Panc1 (cell line): ENCODE measurements at regions not wholly inside any gene's neighbourhood (a gene's known extent, or its start where the extent isn't known, plus 50 kb on each side); places are given as distances from the start of the nearest gene placed in this dataset.

Experiments
- ATAC-seq: fragments of 200-7000 bp; cut with Tn5 transposase; 2 replicates; pipeline ENCODE4 v1.9.1; 2020; ENCODE audit warnings: mild to moderate bottlenecking, moderate library complexity
- BruUV-seq: library from RNA; stranded (reverse); fragments of 400-500 nt; replicated peaks from 2 replicates; lab custom pipeline; 2021; lab: Mats Ljungman, UMichigan
- CTCF ChIA-PET: fragments of 300-600 bp; sonication (Branson Sonifier 250); formaldehyde crosslinking; loops from one replicate; lab custom pipeline; 2022; ENCODE audit warnings: antibody characterized with exemption; lab: Charles Lee
- POLR2A ChIA-PET: fragments of 300-600 bp; sonication (Branson Sonifier 250); formaldehyde crosslinking; loops from one replicate; lab custom pipeline; 2022; ENCODE audit warnings: antibody characterized with exemption; lab: Charles Lee
- DNase-seq: peaks from one replicate; pipeline ENCODE4 v3.0.0-alpha.2; 2010; ENCODE audit warnings: low read depth, low spot score
- H3K27ac ChIP-seq: 2 replicates; pipeline ENCODE4 v1.5.1; 2011; ENCODE audit warnings: mild to moderate bottlenecking, low read length, inconsistent platforms
- H3K27me3 ChIP-seq: fragments of 200-500 bp; sonication (Bioruptor generic); 2 replicates; pipeline ENCODE4 v1.6.0; 2014; ENCODE audit warnings: low read length, inconsistent platforms; ENCODE audit not compliant: control insufficient read depth, insufficient read depth
- H3K36me3 ChIP-seq: fragments of 200-500 bp; sonication (Bioruptor generic); 2 replicates; pipeline ENCODE4 v1.5.1; 2014; ENCODE audit warnings: inconsistent platforms, mild to moderate bottlenecking, low read length, moderate library complexity; ENCODE audit not compliant: control insufficient read depth, insufficient read depth
- H3K4me1 ChIP-seq: 2 replicates; pipeline ENCODE4 v1.5.1; 2011; ENCODE audit warnings: inconsistent platforms, mild to moderate bottlenecking, low read length, moderate library complexity; ENCODE audit not compliant: control insufficient read depth, insufficient read depth
- H3K4me3 ChIP-seq, 2 experiments: 2 replicates each; pipeline ENCODE4 v1.5.1; 2011 to 2012; ENCODE audit warnings: low read depth in 2 of 2, low read length in 2 of 2, mild to moderate bottlenecking in 2 of 2, inconsistent platforms in 1 of 2, moderate library complexity in 1 of 2
- H3K9me3 ChIP-seq: fragments of 200-500 bp; sonication (Bioruptor generic); 2 replicates; pipeline ENCODE4 v1.5.1; 2014; ENCODE audit warnings: low read depth, mild to moderate bottlenecking, inconsistent platforms, low read length, moderate library complexity; ENCODE audit not compliant: control insufficient read depth, insufficient read depth
- CTCF ChIP-seq: fragments of 450-650 bp; IDR thresholded peaks from 2 replicates; pipeline ENCODE4 v1.5.1; 2017; ENCODE audit warnings: mild to moderate bottlenecking
- POLR2AphosphoS5 ChIP-seq: IDR thresholded peaks from 2 replicates; pipeline ENCODE4 v1.6.1; 2012; ENCODE audit warnings: mild to moderate bottlenecking, low read depth, low read length, moderate library complexity
- REST ChIP-seq, 2 experiments: IDR thresholded peaks; 2 replicates each; pipeline ENCODE4 v1.6.1; 2011 to 2012; ENCODE audit warnings: low read depth in 2 of 2, control low read depth in 1 of 2, low read length in 1 of 2, mild to moderate bottlenecking in 1 of 2, moderate library complexity in 1 of 2; ENCODE audit not compliant: insufficient read depth in 1 of 2
- SIN3A ChIP-seq: IDR thresholded peaks from 2 replicates; pipeline ENCODE4 v1.6.1; 2012; ENCODE audit warnings: low read depth, mild to moderate bottlenecking, low read length, moderate library complexity, borderline replicate concordance; ENCODE audit not compliant: insufficient read depth
- TCF7L2 ChIP-seq: IDR thresholded peaks from 2 replicates; pipeline ENCODE4 v1.6.1; 2011; ENCODE audit warnings: mild to moderate bottlenecking, low read depth, low read length, inconsistent platforms
- in situ Hi-C: cut with HindIII; loops from 2 replicates; pipeline ENCODE4 v1.10.0; 2016; ENCODE audit warnings: low sequenced_read_pairs, low pct_unique_long_range_greater_than_20kb
- intact Hi-C: fragments of 100-400 bp; cut with micrococcal nuclease; formaldehyde crosslinking; loops from one replicate; pipeline ENCODE4 v1.10.0; 2022; ENCODE audit not compliant: unreplicated experiment

DNA sequence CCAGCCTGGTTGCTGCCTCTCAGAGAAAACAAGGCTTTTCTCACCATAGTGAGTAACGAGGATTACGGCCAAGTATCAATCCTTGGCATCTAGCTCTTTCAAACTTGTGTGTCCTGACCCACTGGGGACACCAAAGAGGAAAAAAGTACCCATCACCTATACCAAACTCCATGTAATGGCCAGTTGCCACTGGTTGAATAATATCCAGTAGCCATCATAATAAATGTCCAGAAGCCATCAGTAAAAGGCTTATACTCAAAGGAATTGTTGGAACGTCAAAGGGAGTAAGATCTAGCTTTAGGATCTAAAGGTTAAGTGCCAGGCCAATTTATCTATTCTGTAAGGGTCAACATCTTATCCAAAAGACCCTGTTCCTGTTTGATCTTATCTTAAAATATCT, 91.1 kb downstream of the PTPRS start:
- H3K36me3 ChIP-seq, result no peaks in the 10 kb centered on the region
- BruUV-seq, result no TSS peak
- no peaks in the 10 kb centered on the region for H3K9me3 ChIP-seq
- no peak overlapping the region for H3K4me3 ChIP-seq
- H3K27me3 ChIP-seq, result no peaks in the 10 kb centered on the region
- ATAC-seq (no peak), DNase-seq (no peak)
- POLR2A ChIA-PET, result no interaction called here
- H3K27ac ChIP-seq, result no peak overlapping the region
- in situ Hi-C loops (no loop called here), intact Hi-C loops (no loop called here)
- TF ChIP-seq POLR2AphosphoS5, result no peak
- no peak for TF ChIP-seq SIN3A
- no peak for TF ChIP-seq TCF7L2
- no peak for TF ChIP-seq REST (IDR thresholded peaks at IDR 0.05; ENCODE audit: insufficient read depth in 1 of 2, low read depth in 2 of 2, low read length in 1 of 2)
- TF ChIP-seq CTCF, result no peak
- CTCF ChIA-PET, result no interaction called here
- no peaks in the 10 kb centered on the region for H3K4me1 ChIP-seq

DNA sequence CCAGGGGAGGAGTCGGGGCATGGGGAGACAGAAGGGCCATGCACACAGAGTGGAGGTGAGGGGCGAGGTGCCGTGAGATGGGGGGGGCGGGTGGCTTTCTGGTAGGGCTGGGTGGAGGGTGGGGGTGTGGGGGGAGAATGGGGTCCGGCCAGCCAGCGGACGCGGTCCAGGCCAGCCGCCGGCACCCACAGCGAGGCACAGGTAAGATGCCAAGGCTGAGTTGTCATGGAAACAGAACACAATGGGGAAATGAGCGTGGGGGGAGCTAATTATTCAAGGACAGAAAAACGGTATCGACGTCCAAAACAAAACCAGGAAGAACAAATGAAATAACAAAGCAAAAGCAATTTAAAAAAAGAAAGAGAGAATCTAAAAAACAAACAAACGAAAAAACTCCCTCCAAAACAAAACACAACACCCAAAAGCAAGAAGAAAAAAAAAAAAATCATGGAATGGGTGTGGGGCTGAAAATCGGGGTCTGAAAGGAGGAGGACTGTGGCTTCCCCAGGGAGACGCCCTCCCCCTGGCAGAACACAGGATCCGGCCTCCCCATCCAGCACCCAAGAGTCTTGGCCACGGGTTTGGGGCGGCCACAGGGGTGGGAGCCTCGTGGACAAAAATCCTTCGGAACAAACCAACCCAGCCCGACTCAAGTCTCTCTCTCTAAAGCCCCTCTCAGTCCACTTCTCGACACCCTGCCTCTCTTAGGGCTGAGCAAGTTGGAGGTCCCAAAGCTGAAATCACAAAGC, 92.5 kb downstream of the PTPRS start:
- in situ Hi-C loops, result no loop called here
- intact Hi-C loops, result no loop called here
- Histone ChIP-seq H3K36me3 (no peaks in the 10 kb centered on the region), H3K9me3 (no peaks in the 10 kb centered on the region), H3K27me3 (no peaks in the 10 kb centered on the region), H3K4me3 (no peak overlapping the region), H3K4me1 (no peaks in the 10 kb centered on the region), H3K27ac (no peak overlapping the region)
- ATAC-seq, result no peak
- BruUV-seq, result no TSS peak
- ChIA-PET CTCF (no interaction called here), POLR2A (no interaction called here)
- no peak for DNase-seq
- TF ChIP-seq TCF7L2 (no peak), CTCF (no peak), SIN3A (no peak)
